ENCODE measurements at regions not wholly inside any gene's neighbourhood (a gene's known extent, or its start where the extent isn't known, plus 50 kb on each side); places are given as distances from the start of the nearest gene placed in this dataset.
"Not testable (repeated sequence)": the region's sequence is repeated elsewhere in the genome, so short reads cannot be mapped to it uniquely, and the experiment has no call there.

DNA sequence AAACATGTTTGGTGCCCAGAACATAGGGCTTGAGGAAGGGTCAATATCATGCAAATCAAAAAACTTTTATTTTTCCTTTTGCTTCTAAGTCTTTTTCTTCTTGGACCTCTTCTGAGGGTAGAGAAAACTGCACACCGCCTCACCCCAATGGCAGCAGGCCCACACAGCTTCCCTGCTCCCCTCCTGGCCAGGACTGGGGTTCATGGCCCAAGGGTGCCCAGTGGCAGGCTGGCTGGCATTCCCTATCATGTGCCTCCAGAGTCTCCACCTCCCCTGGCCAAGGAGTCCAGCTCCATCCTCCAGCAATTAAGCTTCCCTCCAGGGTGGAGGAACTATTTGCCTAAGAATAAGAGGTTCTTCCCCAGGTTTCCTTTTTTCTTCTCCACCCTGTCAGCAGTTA lies 529.6 kb upstream of the SPANXN1 start:
- Mint-ChIP-seq H3K4me1 (ENCODE audit: unreplicated experiment) (no peaks in the 10 kb centered on the region), H3K4me3 (no peak overlapping the region), H3K27me3 (no peaks in the 10 kb centered on the region)

DNA sequence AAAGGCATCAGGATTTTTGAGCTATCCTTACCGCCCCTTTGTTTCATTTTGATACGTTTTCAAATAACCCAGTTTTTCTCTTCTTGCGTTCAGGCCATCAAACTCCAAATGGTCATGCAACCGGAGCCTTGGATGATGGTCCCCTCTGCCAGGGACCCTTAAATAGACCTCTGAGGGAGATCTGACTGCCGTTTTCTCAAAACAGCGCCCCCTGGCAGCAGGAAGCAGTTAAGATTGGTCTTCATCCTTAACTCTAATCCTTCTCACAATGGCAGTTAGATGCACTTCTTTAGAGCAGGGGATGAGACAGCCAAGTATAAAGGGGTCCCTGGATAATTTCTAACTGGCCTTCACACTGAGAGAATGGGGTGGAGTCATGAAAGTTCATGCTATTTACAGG lies 525.0 kb upstream of the SPANXN1 start:
- TF ChIP-seq, protein P1, sequence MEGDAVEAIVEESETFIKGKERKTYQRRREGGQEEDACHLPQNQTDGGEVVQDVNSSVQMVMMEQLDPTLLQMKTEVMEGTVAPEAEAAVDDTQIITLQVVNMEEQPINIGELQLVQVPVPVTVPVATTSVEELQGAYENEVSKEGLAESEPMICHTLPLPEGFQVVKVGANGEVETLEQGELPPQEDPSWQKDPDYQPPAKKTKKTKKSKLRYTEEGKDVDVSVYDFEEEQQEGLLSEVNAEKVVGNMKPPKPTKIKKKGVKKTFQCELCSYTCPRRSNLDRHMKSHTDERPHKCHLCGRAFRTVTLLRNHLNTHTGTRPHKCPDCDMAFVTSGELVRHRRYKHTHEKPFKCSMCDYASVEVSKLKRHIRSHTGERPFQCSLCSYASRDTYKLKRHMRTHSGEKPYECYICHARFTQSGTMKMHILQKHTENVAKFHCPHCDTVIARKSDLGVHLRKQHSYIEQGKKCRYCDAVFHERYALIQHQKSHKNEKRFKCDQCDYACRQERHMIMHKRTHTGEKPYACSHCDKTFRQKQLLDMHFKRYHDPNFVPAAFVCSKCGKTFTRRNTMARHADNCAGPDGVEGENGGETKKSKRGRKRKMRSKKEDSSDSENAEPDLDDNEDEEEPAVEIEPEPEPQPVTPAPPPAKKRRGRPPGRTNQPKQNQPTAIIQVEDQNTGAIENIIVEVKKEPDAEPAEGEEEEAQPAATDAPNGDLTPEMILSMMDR (conservative IDR thresholded peaks at IDR 0.05) = peak; percentile 32
- Mint-ChIP-seq H3K36me3 (no peaks in the 10 kb centered on the region), H3K27ac (no peak overlapping the region), H3K4me3 (no peak overlapping the region), H3K27me3 (no peaks in the 10 kb centered on the region), H3K9me3 (no peaks in the 10 kb centered on the region), H3K4me1 (ENCODE audit: unreplicated experiment) (no peaks in the 10 kb centered on the region)
- DNase-seq (ENCODE audit: extremely low spot score, unreplicated experiment) = no peak

More for the DNA sequence above, 529.6 kb upstream of the SPANXN1 start:
- H3K27ac Mint-ChIP-seq = no peak overlapping the region
- H3K9me3 Mint-ChIP-seq = no peaks in the 10 kb centered on the region
- TF ChIP-seq, protein P1 (conservative IDR thresholded peaks at IDR 0.05) = no peak
- no peak for DNase-seq (ENCODE audit: extremely low spot score, unreplicated experiment)
- no peaks in the 10 kb centered on the region for H3K36me3 Mint-ChIP-seq

DNA sequence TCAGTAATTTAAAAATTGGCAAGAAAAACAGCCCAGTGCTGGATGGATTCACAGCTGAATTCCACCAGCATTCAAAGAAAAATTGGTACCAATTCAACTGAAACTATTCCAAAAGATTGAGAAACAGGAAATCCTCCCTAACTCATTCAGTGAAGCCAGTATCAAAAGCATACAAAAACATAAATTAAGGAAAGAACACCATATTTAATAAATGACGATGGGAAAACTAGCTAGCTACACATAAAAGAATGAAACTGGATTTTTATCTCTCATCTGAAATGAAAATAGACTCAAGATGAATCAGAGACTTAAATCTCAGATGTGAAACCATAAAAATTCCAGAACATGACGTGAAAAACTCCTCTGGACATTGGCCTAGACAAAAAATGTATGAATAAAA lies 516.8 kb upstream of the SPANXN1 start:
- Mint-ChIP-seq H3K4me3 (no peak overlapping the region), H3K9me3 (peaks cover 4% of the 10 kb centered on the region), H3K27me3 (no peaks in the 10 kb centered on the region), H3K4me1 (ENCODE audit: unreplicated experiment) (no peaks in the 10 kb centered on the region), H3K27ac (no peak overlapping the region), H3K36me3 (no peaks in the 10 kb centered on the region)
- TF ChIP-seq, protein P1 (conservative IDR thresholded peaks at IDR 0.05) = no peak
- DNase-seq (ENCODE audit: extremely low spot score, unreplicated experiment) = no peak

GRCh38 chrX:144732588-144732987 lies 514.7 kb upstream of the SPANXN1 start:
- TF ChIP-seq, protein P1 (conservative IDR thresholded peaks at IDR 0.05) = no peak
- Mint-ChIP-seq H3K9me3 (peaks cover 4% of the 10 kb centered on the region), H3K27me3 (no peaks in the 10 kb centered on the region), H3K4me3 (no peak overlapping the region), H3K4me1 (ENCODE audit: unreplicated experiment) (no peaks in the 10 kb centered on the region), H3K27ac (no peak overlapping the region), H3K36me3 (no peaks in the 10 kb centered on the region)
- no peak for DNase-seq (ENCODE audit: extremely low spot score, unreplicated experiment)

DNA sequence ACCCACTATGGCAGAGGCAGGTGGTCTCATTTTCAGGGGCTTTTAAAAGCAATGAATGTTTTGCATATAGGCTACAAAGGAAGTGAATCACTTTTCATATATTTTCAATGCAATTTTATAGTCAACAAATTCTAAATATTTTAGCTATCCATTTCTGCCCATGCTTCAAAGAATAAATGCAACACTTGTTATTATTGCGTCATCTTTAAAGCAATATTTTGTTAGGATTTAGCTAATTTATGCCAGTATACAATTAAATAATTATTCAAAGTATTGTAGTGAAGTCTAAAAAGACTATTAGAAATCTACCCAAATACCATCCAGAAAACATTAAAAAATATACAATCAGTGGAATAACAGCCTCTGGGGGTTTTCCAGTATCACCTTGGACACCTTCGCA lies 509.1 kb upstream of the SPANXN1 start:
- Mint-ChIP-seq H3K27ac (no peak overlapping the region), H3K4me3 (no peak overlapping the region), H3K27me3 (no peaks in the 10 kb centered on the region), H3K36me3 (no peaks in the 10 kb centered on the region), H3K4me1 (ENCODE audit: unreplicated experiment) (no peaks in the 10 kb centered on the region), H3K9me3 (no peaks in the 10 kb centered on the region)
- TF ChIP-seq, protein P1 (conservative IDR thresholded peaks at IDR 0.05) = no peak
- no peak for DNase-seq (ENCODE audit: extremely low spot score, unreplicated experiment)

GRCh38 chrX:144768540-144768939 lies 478.8 kb upstream of the SPANXN1 start:
- Mint-ChIP-seq H3K36me3 (no peaks in the 10 kb centered on the region), H3K4me1 (ENCODE audit: unreplicated experiment) (no peaks in the 10 kb centered on the region), H3K27ac (no peak overlapping the region), H3K9me3 (no peaks in the 10 kb centered on the region), H3K4me3 (no peak overlapping the region), H3K27me3 (no peaks in the 10 kb centered on the region)
- TF ChIP-seq, protein P1 (conservative IDR thresholded peaks at IDR 0.05) = no peak
- DNase-seq (ENCODE audit: extremely low spot score, unreplicated experiment) = no peak

DNA sequence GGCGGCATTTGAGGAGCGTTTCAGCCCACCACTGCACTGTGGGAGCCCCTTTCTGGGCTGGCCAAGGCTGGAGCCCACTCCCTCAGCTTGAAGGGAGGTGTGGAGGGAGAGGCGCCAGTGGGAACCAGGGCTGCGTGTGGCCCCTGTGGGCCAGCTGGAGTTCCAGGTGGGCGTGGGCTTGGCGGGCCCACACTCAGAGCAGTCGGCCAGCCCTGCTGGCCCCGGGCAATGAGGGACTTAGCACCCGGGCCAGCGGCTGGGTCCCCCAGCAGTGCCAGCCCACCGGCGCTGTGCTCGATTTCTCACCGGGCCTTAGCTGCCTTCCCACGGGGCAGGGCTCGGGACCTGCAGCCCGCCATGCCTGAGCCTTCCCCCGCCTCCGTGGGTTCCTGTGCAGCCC lies 463.8 kb upstream of the SPANXN1 start:
- not testable (repeated sequence) for H3K4me1 Mint-ChIP-seq (ENCODE audit: unreplicated experiment); H3K9me3 Mint-ChIP-seq; H3K27ac Mint-ChIP-seq; H3K36me3 Mint-ChIP-seq; DNase-seq (ENCODE audit: extremely low spot score, unreplicated experiment); H3K4me3 Mint-ChIP-seq; H3K27me3 Mint-ChIP-seq
